Type B pancreatic cell (in vitro differentiated cells): ENCODE measurements at regions not wholly inside any gene's neighbourhood (a gene's known extent, or its start where the extent isn't known, plus 50 kb on each side); places are given as distances from the start of the nearest gene placed in this dataset.

Experiments used
- DNase-seq: peaks from one replicate; pipeline ENCODE4 v3.0.0; 2021; ENCODE audit warnings: mixed read lengths; ENCODE audit not compliant: unreplicated experiment; ENCODE audit errors: extremely low spot score
- H3K27ac Mint-ChIP-seq: 2 replicates; pipeline ENCODE4 v1.8.0; 2021; ENCODE audit warnings: mild to moderate bottlenecking, mixed read lengths
- H3K27me3 Mint-ChIP-seq: 2 replicates; pipeline ENCODE4 v1.8.0; 2021; ENCODE audit warnings: mixed read lengths
- H3K36me3 Mint-ChIP-seq: 2 replicates; pipeline ENCODE4 v1.8.0; 2021; ENCODE audit warnings: mixed read lengths
- H3K4me1 Mint-ChIP-seq: one replicate; pipeline ENCODE4 v1.8.0; 2021; ENCODE audit warnings: mixed read lengths; ENCODE audit not compliant: unreplicated experiment
- H3K4me3 Mint-ChIP-seq: 2 replicates; pipeline ENCODE4 v1.8.0; 2021; ENCODE audit warnings: mild to moderate bottlenecking, mixed read lengths
- H3K9me3 Mint-ChIP-seq: 2 replicates; pipeline ENCODE4 v1.8.0; 2021; ENCODE audit warnings: mixed read lengths
- CTCF ChIP-seq: fragments of 200-600 bp; sonication (generic); conservative IDR thresholded peaks from 2 replicates; pipeline ENCODE4 v1.5.0; 2021; ENCODE audit warnings: antibody characterized with exemption, mild to moderate bottlenecking

GRCh38 chr4:134911941-134912340 lies 710.4 kb upstream of the PABPC4L start:
- H3K36me3 Mint-ChIP-seq = no peaks in the 10 kb centered on the region
- DNase-seq = no peak
- TF ChIP-seq CTCF = no peak
- peaks cover 6% of the 10 kb centered on the region for H3K9me3 Mint-ChIP-seq
- no peak overlapping the region for H3K27ac Mint-ChIP-seq
- H3K4me3 Mint-ChIP-seq = no peak overlapping the region
- H3K27me3 Mint-ChIP-seq = no peaks in the 10 kb centered on the region
- no peaks in the 10 kb centered on the region for H3K4me1 Mint-ChIP-seq

DNA sequence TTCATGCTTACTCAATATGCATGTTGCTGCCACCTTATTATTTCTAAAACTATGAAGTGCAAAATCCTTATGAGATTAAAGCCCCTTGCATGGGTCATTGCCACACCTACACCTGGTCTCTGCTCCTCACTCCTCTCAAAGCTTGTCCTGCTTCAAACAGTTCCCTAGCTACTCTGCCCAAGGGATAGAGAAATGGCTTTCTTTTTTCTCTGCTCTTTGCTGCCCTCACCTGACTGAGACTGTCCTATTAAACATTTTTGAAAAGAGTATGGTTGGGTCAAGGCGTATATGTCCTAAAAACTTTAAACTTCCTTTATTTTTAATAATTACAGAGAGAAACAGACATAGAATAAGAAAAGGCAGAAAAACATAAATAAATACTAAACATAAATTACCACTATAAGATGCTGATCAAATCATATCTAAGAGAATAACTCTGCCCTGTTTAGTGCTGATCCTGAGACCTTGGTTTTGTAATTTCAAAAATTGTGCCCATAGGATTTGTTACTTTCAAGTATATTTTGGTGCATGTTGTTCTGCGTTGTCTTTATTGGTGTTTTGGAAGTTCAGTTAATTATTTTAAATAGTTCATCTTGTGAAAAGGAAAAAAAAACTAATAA lies 704.9 kb upstream of the PABPC4L start:
- no peak for DNase-seq
- Mint-ChIP-seq H3K4me3 (no peak overlapping the region), H3K9me3 (no peaks in the 10 kb centered on the region), H3K36me3 (no peaks in the 10 kb centered on the region), H3K27me3 (no peaks in the 10 kb centered on the region), H3K27ac (no peak overlapping the region), H3K4me1 (no peaks in the 10 kb centered on the region)
- peak; percentile 69 for TF ChIP-seq CTCF

GRCh38 chr4:134905061-134905460 lies 703.5 kb upstream of the PABPC4L start:
- Mint-ChIP-seq H3K4me3 (no peak overlapping the region), H3K36me3 (no peaks in the 10 kb centered on the region), H3K27ac (no peak overlapping the region), H3K9me3 (no peaks in the 10 kb centered on the region), H3K4me1 (no peaks in the 10 kb centered on the region), H3K27me3 (no peaks in the 10 kb centered on the region)
- DNase-seq = no peak
- no peak for TF ChIP-seq CTCF

- Mint-ChIP-seq H3K4me1 (no peaks in the 10 kb centered on the region), H3K27ac (no peak overlapping the region), H3K9me3 (no peaks in the 10 kb centered on the region), H3K27me3 (no peaks in the 10 kb centered on the region), H3K36me3 (no peaks in the 10 kb centered on the region), H3K4me3 (no peak overlapping the region)
- no peak for DNase-seq
- no peak for TF ChIP-seq CTCF
Measured at GRCh38 chr4:134888156-134888555, 686.6 kb upstream of the PABPC4L start.

DNA sequence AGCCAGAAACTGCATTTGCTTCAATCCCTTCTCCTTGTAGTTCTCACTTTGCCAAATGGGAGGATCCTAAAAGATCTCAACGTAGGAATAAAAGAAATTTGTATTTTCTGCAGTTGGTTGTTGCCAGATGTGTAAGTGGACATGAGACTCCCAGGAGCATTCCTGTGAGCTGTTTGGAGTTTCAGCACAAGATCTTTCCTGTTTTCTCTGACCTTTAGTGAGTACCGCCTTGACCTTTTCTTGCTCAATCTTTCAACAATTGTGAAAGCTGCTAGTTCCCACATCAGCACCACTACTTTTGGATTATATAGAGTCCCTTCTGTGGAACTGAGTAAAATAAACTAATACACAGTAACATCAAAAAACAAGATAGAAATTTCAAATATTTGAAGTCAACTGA lies 683.8 kb upstream of the PABPC4L start:
- no peaks in the 10 kb centered on the region for H3K27me3 Mint-ChIP-seq
- H3K4me1 Mint-ChIP-seq = no peaks in the 10 kb centered on the region
- no peaks in the 10 kb centered on the region for H3K36me3 Mint-ChIP-seq
- DNase-seq = no peak
- no peak overlapping the region for H3K4me3 Mint-ChIP-seq
- H3K9me3 Mint-ChIP-seq = no peaks in the 10 kb centered on the region
- no peak overlapping the region for H3K27ac Mint-ChIP-seq
- no peak for TF ChIP-seq CTCF
